Sciatic nerve (tissue), 2 donors: ENCODE measurements at regions not wholly inside any gene's neighbourhood (a gene's known extent, or its start where the extent isn't known, plus 50 kb on each side); places are given as distances from the start of the nearest gene placed in this dataset.

Experiments used
- ATAC-seq: fragments of 200-7000 bp; cut with Tn5 transposase; one replicate; pipeline ENCODE4 v1.9.1; 2020; ENCODE audit warnings: mild to moderate bottlenecking, moderate library complexity
- DNase-seq: peaks from one replicate; pipeline ENCODE4 v3.0.0-alpha.2; 2020; ENCODE audit warnings: low spot score
- intact Hi-C: fragments of 100-400 bp; cut with DNase I; formaldehyde crosslinking; loops from one replicate; pipeline ENCODE4 v1.14.2; 2022
- donor health status: DM: no; HTN: no; CAD: no.
- donor health status: DM: no; HTN: no; CAD: no.

GRCh38 chr6:94300424-94301144, 881.2 kb upstream of the EPHA7 start:
- no peak for ATAC-seq
- DNase-seq = no peak
- intact Hi-C loops = no loop called here

GRCh38 chr6:94289131-94289530, 869.8 kb upstream of the EPHA7 start:
- no peak for ATAC-seq
- no peak for DNase-seq
- intact Hi-C loops = no loop called here

GRCh38 chr6:94278146-94278545, 858.8 kb upstream of the EPHA7 start:
- no peak for ATAC-seq
- DNase-seq = no peak
- intact Hi-C loops = no loop called here

- intact Hi-C loops = no loop called here
- DNase-seq (no peak), ATAC-seq (no peak)
Observed at GRCh38 chr6:94272327-94272726, 853.0 kb upstream of the EPHA7 start.

- DNase-seq (no peak), ATAC-seq (no peak)
- intact Hi-C loops = no loop called here
Observed at GRCh38 chr6:94270091-94270948, 851.0 kb upstream of the EPHA7 start.

- no peak for ATAC-seq
- intact Hi-C loops = no loop called here
- no peak for DNase-seq
Observed at GRCh38 chr6:94269256-94269655, 849.9 kb upstream of the EPHA7 start.

GRCh38 chr6:94260765-94261164, 841.4 kb upstream of the EPHA7 start:
- ATAC-seq (no peak), DNase-seq (no peak)
- intact Hi-C loops = no loop called here

GRCh38 chr6:94254689-94255088, 835.3 kb upstream of the EPHA7 start:
- DNase-seq = no peak
- no peak for ATAC-seq
- intact Hi-C loops = no loop called here

- intact Hi-C loops = no loop called here
- DNase-seq = no peak
- ATAC-seq = no peak
Observed at GRCh38 chr6:94251878-94252277, 832.5 kb upstream of the EPHA7 start.

- ATAC-seq (no peak), DNase-seq (no peak)
- intact Hi-C loops = no loop called here
Observed at GRCh38 chr6:94245395-94245794, 826.0 kb upstream of the EPHA7 start.

- intact Hi-C loops = no loop called here
- ATAC-seq (no peak), DNase-seq (no peak)
Observed at GRCh38 chr6:94238868-94239267, 819.5 kb upstream of the EPHA7 start.

GRCh38 chr6:94227741-94228140, 808.4 kb upstream of the EPHA7 start:
- DNase-seq (no peak), ATAC-seq (no peak)
- intact Hi-C loops = no loop called here

- intact Hi-C loops = no loop called here
- ATAC-seq (no peak), DNase-seq (no peak)
Observed at GRCh38 chr6:94217836-94218235, 798.5 kb upstream of the EPHA7 start.

GRCh38 chr6:94215552-94215951, 796.2 kb upstream of the EPHA7 start:
- DNase-seq = no peak

GRCh38 chr6:94213226-94213625, 793.9 kb upstream of the EPHA7 start:
- DNase-seq (no peak), ATAC-seq (no peak)
- intact Hi-C loops = no loop called here

More at GRCh38 chr6:94215552-94215951, 796.2 kb upstream of the EPHA7 start:
- intact Hi-C loops = no loop called here
- ATAC-seq = no peak

- DNase-seq = no peak
- ATAC-seq = no peak
- intact Hi-C loops = no loop called here
Observed at GRCh38 chr6:94196891-94197290, 777.5 kb upstream of the EPHA7 start.

GRCh38 chr6:94190030-94190429, 770.7 kb upstream of the EPHA7 start:
- no peak for ATAC-seq
- intact Hi-C loops = no loop called here
- DNase-seq = no peak

GRCh38 chr6:94184666-94185464, 765.5 kb upstream of the EPHA7 start:
- intact Hi-C loops = no loop called here
- ATAC-seq (no peak), DNase-seq (no peak)

- ATAC-seq (no peak), DNase-seq (no peak)
- intact Hi-C loops = no loop called here
Observed at GRCh38 chr6:94177429-94177828, 758.1 kb upstream of the EPHA7 start.

- ATAC-seq (no peak), DNase-seq (no peak)
- intact Hi-C loops = no loop called here
Observed at GRCh38 chr6:94175465-94175864, 756.1 kb upstream of the EPHA7 start.
